GM10248 (cell line): ENCODE measurements at regions not wholly inside any gene's neighbourhood (a gene's known extent, or its start where the extent isn't known, plus 50 kb on each side); places are given as distances from the start of the nearest gene placed in this dataset.

Experiments
- CTCF ChIA-PET: fragments of 300-600 bp; sonication (Branson Sonifier 250); formaldehyde crosslinking; extraction: SDS; loops from one replicate; lab custom pipeline; 2021; ENCODE audit warnings: antibody characterized with exemption; lab: Yijun Ruan, JAX
- POLR2A ChIA-PET: fragments of 350-650 bp; sonication (Branson Sonifier 250); formaldehyde crosslinking; extraction: SDS; loops from one replicate; lab custom pipeline; 2020; ENCODE audit warnings: antibody characterized with exemption; lab: Yijun Ruan, JAX
- DNase-seq: peaks from one replicate; pipeline ENCODE4 v3.0.0; 2012; ENCODE audit errors: extremely low spot score
- CTCF ChIP-seq: IDR thresholded peaks from 2 replicates; pipeline ENCODE4 v1.5.1; 2012; ENCODE audit warnings: mild to moderate bottlenecking, low read depth; ENCODE audit errors: extremely low read depth, missing control alignments, control extremely low read depth

- DNase-seq: no peak
- POLR2A ChIA-PET: no interaction called here
- CTCF ChIA-PET: no interaction called here
- TF ChIP-seq CTCF: no peak
These were observed 201.2 kb upstream of the CDKN2B start for GRCh38 chr9:22210262-22210661.

DNA sequence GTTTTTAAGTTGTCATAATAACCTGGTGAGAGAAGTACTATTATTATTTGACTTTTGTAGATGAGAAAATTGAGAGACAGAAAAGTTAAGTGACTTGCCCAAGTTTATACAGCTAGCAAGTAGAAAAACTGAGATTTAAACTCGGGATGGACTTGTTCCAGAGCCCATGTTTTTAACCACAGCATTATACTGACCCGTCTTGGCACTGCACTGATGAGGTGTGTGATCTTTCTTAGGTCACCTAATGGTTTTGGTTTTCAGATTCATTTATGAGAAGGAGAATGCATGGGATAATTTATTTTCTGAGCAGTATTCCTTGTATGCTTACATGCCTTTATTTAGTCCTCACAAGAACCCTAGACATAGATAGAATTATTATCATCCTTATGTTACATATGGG, 201.8 kb upstream of the CDKN2B start:
- TF ChIP-seq CTCF: no peak
- ChIA-PET POLR2A (no interaction called here), CTCF (no interaction called here)
- no peak for DNase-seq

GRCh38 chr9:22211588-22212360, 202.7 kb upstream of the CDKN2B start:
- ChIA-PET CTCF (interaction anchor here (0.7 to 0.9 kb wide), 2 partner anchors 32 to 1017 kb away, joined by 3 to 4 read pairs; no protein-coding TSS in a partner anchor), POLR2A (no interaction called here)

GRCh38 chr9:22214021-22214420, 204.9 kb upstream of the CDKN2B start:
- DNase-seq: no peak
- CTCF ChIA-PET: interaction anchor here (0.7 to 1.3 kb wide), 2 partner anchors 10 to 21 kb away, joined by 3 read pairs; no protein-coding TSS in a partner anchor
- POLR2A ChIA-PET: no interaction called here
- no peak for TF ChIP-seq CTCF

More at GRCh38 chr9:22211588-22212360, 202.7 kb upstream of the CDKN2B start:
- no peak for DNase-seq
- no peak for TF ChIP-seq CTCF

DNA sequence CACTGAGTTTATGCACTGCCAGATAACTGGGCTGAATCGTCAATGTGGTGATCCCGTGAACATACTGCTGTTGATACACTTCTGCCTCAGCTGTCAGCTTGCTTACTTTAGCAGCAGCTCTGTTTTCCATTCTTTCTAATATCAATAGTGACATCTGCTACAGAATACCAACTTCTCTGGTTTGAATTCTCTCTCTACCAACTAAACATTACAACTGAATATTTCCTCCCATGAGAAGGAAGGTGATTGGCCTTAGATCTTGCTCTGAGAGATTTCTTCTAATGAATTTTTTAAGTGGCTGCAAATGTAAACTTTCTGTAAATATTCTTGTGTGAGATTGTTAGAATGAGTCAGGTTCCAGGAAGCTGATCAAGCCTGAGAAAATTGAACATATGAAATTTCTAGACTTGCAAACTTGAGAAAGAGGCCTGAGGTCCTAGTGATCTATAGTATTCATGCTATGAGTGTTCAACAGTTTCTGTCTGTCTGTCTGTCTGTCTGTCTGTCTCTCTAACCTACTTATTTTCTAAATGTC, 205.5 kb upstream of the CDKN2B start:
- TF ChIP-seq CTCF: no peak
- POLR2A ChIA-PET: no interaction called here
- CTCF ChIA-PET: interaction anchor here (0.7 kb wide), 1 partner anchor 11 kb away, joined by 3 read pairs; no protein-coding TSS in a partner anchor
- DNase-seq: no peak

- TF ChIP-seq CTCF: no peak
- POLR2A ChIA-PET: no interaction called here
- CTCF ChIA-PET: no interaction called here
- no peak for DNase-seq
These were observed 206.4 kb upstream of the CDKN2B start for GRCh38 chr9:22215521-22215920.
